SK-N-SH (cell line): ENCODE measurements at regions not wholly inside any gene's neighbourhood (a gene's known extent, or its start where the extent isn't known, plus 50 kb on each side); places are given as distances from the start of the nearest gene placed in this dataset.

Source experiments
- CTCF ChIA-PET: fragments of 300-600, 350-600 bp; formaldehyde crosslinking; extraction: SDS; loops from one replicate; lab custom pipeline; 2021; lab: Yijun Ruan, JAX
- POLR2A ChIA-PET: fragments of 350-600 bp; sonication (Branson Sonifier 250); formaldehyde crosslinking; extraction: SDS; loops from one replicate; lab custom pipeline; 2020; ENCODE audit warnings: antibody characterized with exemption, inconsistent platforms; lab: Yijun Ruan, JAX
- DNase-seq: peaks from one replicate; pipeline ENCODE4 v3.0.0; 2012
- H2AFZ ChIP-seq: fragments of 200-600 bp; sonication (generic); 2 replicates; pipeline ENCODE4 v1.8.1; 2016; ENCODE audit warnings: antibody characterized with exemption, mild to moderate bottlenecking, low read depth
- H3F3A ChIP-seq: fragments of 200-600 bp; sonication (generic); replicated peaks from 2 replicates; pipeline ENCODE3; 2016; ENCODE audit warnings: antibody characterized with exemption, mild to moderate bottlenecking; ENCODE audit not compliant: insufficient read depth
- H3K27ac ChIP-seq, 2 experiments: fragments of 200-500 bp in 1 of 2; fragments of 200-600 bp in 1 of 2; sonication (Bioruptor generic) in 1 of 2; sonication (generic), shearing (Covaris generic) in 1 of 2; 2 replicates each; pipeline versions ENCODE4 v1.5.1 to v1.6.1; 2014 to 2016; ENCODE audit warnings: low read depth in 2 of 2, inconsistent platforms in 1 of 2, low read length in 1 of 2, mild to moderate bottlenecking in 1 of 2, mixed read lengths in 1 of 2
- H3K27me3 ChIP-seq: fragments of 200-600 bp; sonication (generic), shearing (Covaris generic); 2 replicates; pipeline ENCODE4 v1.6.1; 2016; ENCODE audit warnings: mixed run types; ENCODE audit not compliant: insufficient read depth
- H3K36me3 ChIP-seq, 2 experiments: fragments of 200-500 bp in 1 of 2; fragments of 200-600 bp in 1 of 2; sonication (Bioruptor generic) in 1 of 2; sonication (generic) in 1 of 2; replicated peaks in 1 of 2; 2 replicates each; pipeline versions ENCODE3 to v1.5.1; 2014 to 2016; ENCODE audit warnings: low read length in 1 of 2, mild to moderate bottlenecking in 1 of 2; ENCODE audit not compliant: insufficient read depth in 2 of 2, control insufficient read depth in 1 of 2
- H3K4me1 ChIP-seq, 2 experiments: fragments of 200-500 bp in 1 of 2; fragments of 200-600 bp in 1 of 2; sonication (Bioruptor generic) in 1 of 2; sonication (generic), shearing (Covaris generic) in 1 of 2; 2 replicates each; pipeline versions ENCODE4 v1.5.1 to v1.6.1; 2014 to 2016; ENCODE audit warnings: low read depth in 1 of 2, low read length in 1 of 2, mixed run types in 1 of 2; ENCODE audit not compliant: insufficient read depth in 2 of 2, control insufficient read depth in 1 of 2
- H3K4me2 ChIP-seq: fragments of 200-600 bp; sonication (generic), shearing (Covaris generic); 2 replicates; pipeline ENCODE4 v1.6.1; 2017; ENCODE audit warnings: mixed run types
- H3K4me3 ChIP-seq, 2 experiments: fragments of 200-500 bp in 1 of 2; fragments of 200-600 bp in 1 of 2; sonication (Bioruptor generic) in 1 of 2; sonication (generic), shearing (Covaris generic) in 1 of 2; 2 replicates each; pipeline versions ENCODE4 v1.5.1 to v1.8.1; 2014 to 2016; ENCODE audit warnings: low read depth in 2 of 2, inconsistent platforms in 1 of 2, low read length in 1 of 2, mild to moderate bottlenecking in 1 of 2, mixed read lengths in 1 of 2, moderate library complexity in 1 of 2
- H3K79me2 ChIP-seq: fragments of 200-600 bp; sonication (generic); 2 replicates; pipeline ENCODE4 v1.8.1; 2017; ENCODE audit warnings: mild to moderate bottlenecking; ENCODE audit not compliant: insufficient read depth
- H3K9ac ChIP-seq: fragments of 200-600 bp; sonication (generic); 2 replicates; pipeline ENCODE4 v1.6.1; 2017; ENCODE audit warnings: mixed run types
- H3K9me2 ChIP-seq: fragments of 200-600 bp; sonication (generic); 2 replicates; pipeline ENCODE4 v1.6.1; 2017; ENCODE audit warnings: mixed run types
- H3K9me3 ChIP-seq: fragments of 200-600 bp; sonication (generic); 2 replicates; pipeline ENCODE4 v1.6.1; 2017; ENCODE audit warnings: mixed run types, mild to moderate bottlenecking, moderate library complexity
- H4K20me1 ChIP-seq: fragments of 200-600 bp; sonication (generic); 2 replicates; pipeline ENCODE4 v1.6.1; 2017; ENCODE audit warnings: mild to moderate bottlenecking, mixed run types; ENCODE audit not compliant: insufficient read depth
- ELF1 ChIP-seq: IDR thresholded peaks from 2 replicates; pipeline ENCODE4 v1.4.0; 2012
- EZH2phosphoT487 ChIP-seq: fragments of 200-600 bp; sonication (generic); IDR thresholded peaks from 2 replicates; pipeline ENCODE4 v1.6.1; 2017; ENCODE audit warnings: low read depth, mixed run types, mild to moderate bottlenecking, antibody characterized with exemption, moderate library complexity, borderline replicate concordance
- FOXM1 ChIP-seq: IDR thresholded peaks from 2 replicates; pipeline ENCODE4 v1.4.0; 2012; ENCODE audit warnings: low read depth, mild to moderate bottlenecking
- MAX ChIP-seq: IDR thresholded peaks from 2 replicates; pipeline ENCODE4 v1.4.0; 2012; ENCODE audit warnings: low read depth
- RAD21 ChIP-seq: IDR thresholded peaks from 2 replicates; pipeline ENCODE4 v1.6.1; 2012; ENCODE audit warnings: mild to moderate bottlenecking, low read length
- RCOR1 ChIP-seq: fragments of 150-350 bp; IDR thresholded peaks from 2 replicates; pipeline ENCODE4 v1.6.1; 2017; ENCODE audit warnings: antibody characterized with exemption, low read length
- REST ChIP-seq: IDR thresholded peaks from 2 replicates; pipeline ENCODE4 v1.6.1; 2012; ENCODE audit warnings: mild to moderate bottlenecking, low read depth, low read length, moderate library complexity
- RFX5 ChIP-seq: IDR thresholded peaks from 2 replicates; pipeline ENCODE4 v1.6.1; 2012; ENCODE audit warnings: mild to moderate bottlenecking, improper control_type of control experiment, low read length
- RXRA ChIP-seq: IDR thresholded peaks from 2 replicates; pipeline ENCODE4 v1.4.0; 2012; ENCODE audit warnings: low read depth, mild to moderate bottlenecking, borderline replicate concordance
- TAF1 ChIP-seq: IDR thresholded peaks from 2 replicates; pipeline ENCODE4 v1.6.1; 2012; ENCODE audit warnings: low read depth, mild to moderate bottlenecking, low read length, moderate library complexity, borderline replicate concordance
- TCF12 ChIP-seq: IDR thresholded peaks from 2 replicates; pipeline ENCODE4 v1.4.0; 2012
- YY1 ChIP-seq: IDR thresholded peaks from 2 replicates; pipeline ENCODE4 v1.4.0; 2012; ENCODE audit warnings: low read depth, mild to moderate bottlenecking
- WGBS: methylation state at CpG from one replicate; pipeline ENCODE4 v1.1.6; 2017; ENCODE audit warnings: low lambda C conversion rate; 5-methylcytosine and 5-hydroxymethylcytosine counted together
- TF ChIP-seq, protein P1 (sequence below): IDR thresholded peaks from 2 replicates; pipeline ENCODE4 v1.4.0; 2012; ENCODE audit warnings: low read depth, borderline replicate concordance

GRCh38 chr6:9784786-9785185 lies 630.1 kb downstream of the TFAP2A start:
- Histone ChIP-seq H3K4me2 (no peak overlapping the region), H3K9me3 (no peaks in the 10 kb centered on the region), H3F3A (no peaks in the 10 kb centered on the region), H3K36me3 (no peaks in the 10 kb centered on the region), H4K20me1 (no peaks in the 10 kb centered on the region), H3K4me1 (peaks cover 0 to 8% of the 10 kb centered on the region in 2 experiments; a peak in 1 of 4 replicates), H3K9ac (no peak overlapping the region), H3K27me3 (no peaks in the 10 kb centered on the region; the same call in 1 of the 2 replicates), H3K79me2 (no peaks in the 10 kb centered on the region), H3K27ac (no peak overlapping the region), H3K9me2 (no peaks in the 10 kb centered on the region), H2AFZ (no peak overlapping the region), H3K4me3 (no peak overlapping the region)
- no peak for DNase-seq
- ChIA-PET POLR2A (no interaction called here), CTCF (no interaction called here)
- TF ChIP-seq RFX5 (no peak), RCOR1 (no peak), REST (no peak), RXRA (no peak)
- 6% methylated on average over 3 of the region's 3 CpGs for WGBS

- no peaks in the 10 kb centered on the region for H3K9me2 ChIP-seq
Observed at GRCh38 chr6:9783567-9783966, 631.3 kb downstream of the TFAP2A start.

More at GRCh38 chr6:9783567-9783966, 631.3 kb downstream of the TFAP2A start:
- Histone ChIP-seq H3K79me2 (no peaks in the 10 kb centered on the region), H3K9ac (no peak overlapping the region), H3K4me2 (no peak overlapping the region), H3K4me3 (no peak overlapping the region), H3K27ac (no peak overlapping the region)
- POLR2A ChIA-PET: no interaction called here
- DNase-seq: no peak
- no peak for TF ChIP-seq RAD21
- TF ChIP-seq REST: no peak
- TF ChIP-seq ELF1: no peak
- no peak for TF ChIP-seq FOXM1
- TF ChIP-seq TAF1: no peak
- TF ChIP-seq, protein P1, sequence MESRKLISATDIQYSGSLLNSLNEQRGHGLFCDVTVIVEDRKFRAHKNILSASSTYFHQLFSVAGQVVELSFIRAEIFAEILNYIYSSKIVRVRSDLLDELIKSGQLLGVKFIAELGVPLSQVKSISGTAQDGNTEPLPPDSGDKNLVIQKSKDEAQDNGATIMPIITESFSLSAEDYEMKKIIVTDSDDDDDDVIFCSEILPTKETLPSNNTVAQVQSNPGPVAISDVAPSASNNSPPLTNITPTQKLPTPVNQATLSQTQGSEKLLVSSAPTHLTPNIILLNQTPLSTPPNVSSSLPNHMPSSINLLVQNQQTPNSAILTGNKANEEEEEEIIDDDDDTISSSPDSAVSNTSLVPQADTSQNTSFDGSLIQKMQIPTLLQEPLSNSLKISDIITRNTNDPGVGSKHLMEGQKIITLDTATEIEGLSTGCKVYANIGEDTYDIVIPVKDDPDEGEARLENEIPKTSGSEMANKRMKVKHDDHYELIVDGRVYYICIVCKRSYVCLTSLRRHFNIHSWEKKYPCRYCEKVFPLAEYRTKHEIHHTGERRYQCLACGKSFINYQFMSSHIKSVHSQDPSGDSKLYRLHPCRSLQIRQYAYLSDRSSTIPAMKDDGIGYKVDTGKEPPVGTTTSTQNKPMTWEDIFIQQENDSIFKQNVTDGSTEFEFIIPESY: no peak
- TF ChIP-seq YY1: no peak
- no peak for TF ChIP-seq TCF12
- no peak for TF ChIP-seq EZH2phosphoT487
- TF ChIP-seq MAX: no peak
- TF ChIP-seq, all 33 proteins: peak for 0
- H3K27me3 ChIP-seq: no peaks in the 10 kb centered on the region; the same call in 1 of the 2 replicates
- no peaks in the 10 kb centered on the region for H3K9me3 ChIP-seq
- no peaks in the 10 kb centered on the region for H4K20me1 ChIP-seq
- WGBS: 23% methylated on average over 6 of the region's 6 CpGs
- H3K36me3 ChIP-seq: no peaks in the 10 kb centered on the region
- H3F3A ChIP-seq: no peaks in the 10 kb centered on the region
- CTCF ChIA-PET: no interaction called here
- H3K4me1 ChIP-seq: peaks cover 0 to 8% of the 10 kb centered on the region in 2 experiments; a peak in 1 of 4 replicates
- no peak overlapping the region for H2AFZ ChIP-seq
